ENCODE measurements at regions not wholly inside any gene's neighbourhood (a gene's known extent, or its start where the extent isn't known, plus 50 kb on each side); places are given as distances from the start of the nearest gene placed in this dataset.

- TF ChIP-seq CTCF (IDR thresholded peaks at IDR 0.05) (no peak), POLR2AphosphoS5 (IDR thresholded peaks at IDR 0.05; ENCODE audit: insufficient read depth in 1 of 2, low read depth in 1 of 2) (no peak)
Observed at GRCh38 chr5:3695818-3696217, 100.2 kb downstream of the IRX1 start.
